Neural cell (in vitro differentiated cells): ENCODE measurements at regions not wholly inside any gene's neighbourhood (a gene's known extent, or its start where the extent isn't known, plus 50 kb on each side); places are given as distances from the start of the nearest gene placed in this dataset.

Experiments used
- EP300 ChIP-seq: fragments of 450-650 bp; conservative IDR thresholded peaks from 2 replicates; pipeline ENCODE4 v1.6.1; 2014; ENCODE audit warnings: antibody characterized with exemption, mild to moderate bottlenecking, moderate library complexity; ENCODE audit not compliant: poor library complexity, severe bottlenecking
- SMC3 ChIP-seq: fragments of 450-650 bp; conservative IDR thresholded peaks from 2 replicates; pipeline ENCODE4 v1.6.1; 2014; ENCODE audit warnings: antibody characterized with exemption, mild to moderate bottlenecking, moderate library complexity; ENCODE audit not compliant: poor library complexity
- TAF1 ChIP-seq: IDR thresholded peaks from 2 replicates; pipeline ENCODE4 v1.6.1; 2012; ENCODE audit warnings: low read depth
- TF ChIP-seq, protein P1 (sequence below): fragments of 450-650 bp; IDR thresholded peaks from 2 replicates; pipeline ENCODE4 v1.5.1; 2014; ENCODE audit warnings: antibody characterized with exemption, mild to moderate bottlenecking, moderate library complexity; ENCODE audit not compliant: poor library complexity, severe bottlenecking
- TF ChIP-seq, protein P2 (sequence below): IDR thresholded peaks from 2 replicates; pipeline ENCODE4 v1.6.1; 2012; ENCODE audit warnings: borderline replicate concordance

DNA sequence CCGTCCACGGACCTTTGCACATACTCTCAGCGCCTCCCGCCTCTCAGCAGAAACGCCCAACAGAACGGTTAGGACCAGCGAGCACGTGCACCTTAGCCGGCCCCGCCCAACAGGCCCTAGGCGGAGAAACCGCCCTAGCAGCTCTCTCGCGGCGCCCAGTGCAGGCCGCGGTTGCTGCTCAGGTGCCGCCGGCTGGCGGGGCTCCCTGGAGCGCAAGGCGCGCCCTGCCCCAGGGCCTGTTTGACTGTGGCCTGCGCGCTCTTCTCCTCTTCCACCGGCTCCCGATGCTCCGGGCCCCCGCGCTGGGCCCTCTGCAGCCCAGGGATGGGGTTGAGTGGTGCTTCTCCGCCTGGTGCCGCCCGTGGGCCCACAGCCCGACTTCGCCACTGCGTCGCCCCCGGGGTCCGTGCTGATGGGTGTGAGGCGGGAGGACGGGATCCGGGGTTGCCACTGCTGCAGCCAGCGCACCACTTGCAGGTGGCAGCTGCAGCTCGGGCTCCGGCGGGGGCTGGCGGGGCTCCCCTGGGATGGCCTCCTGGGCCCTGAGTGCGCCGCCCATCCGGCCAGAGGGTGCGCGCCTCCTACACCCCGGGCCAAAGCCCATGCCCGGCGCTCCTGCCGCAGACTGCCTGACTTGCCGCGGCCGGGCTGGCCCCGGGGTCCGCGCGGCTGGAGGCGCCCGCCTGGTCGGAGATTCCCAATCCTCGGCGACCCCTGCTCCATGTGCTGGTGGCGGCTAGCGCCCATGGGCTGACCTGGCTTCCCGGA, 1889.4 kb upstream of the CDH9 start:
- TF ChIP-seq, protein P1, sequence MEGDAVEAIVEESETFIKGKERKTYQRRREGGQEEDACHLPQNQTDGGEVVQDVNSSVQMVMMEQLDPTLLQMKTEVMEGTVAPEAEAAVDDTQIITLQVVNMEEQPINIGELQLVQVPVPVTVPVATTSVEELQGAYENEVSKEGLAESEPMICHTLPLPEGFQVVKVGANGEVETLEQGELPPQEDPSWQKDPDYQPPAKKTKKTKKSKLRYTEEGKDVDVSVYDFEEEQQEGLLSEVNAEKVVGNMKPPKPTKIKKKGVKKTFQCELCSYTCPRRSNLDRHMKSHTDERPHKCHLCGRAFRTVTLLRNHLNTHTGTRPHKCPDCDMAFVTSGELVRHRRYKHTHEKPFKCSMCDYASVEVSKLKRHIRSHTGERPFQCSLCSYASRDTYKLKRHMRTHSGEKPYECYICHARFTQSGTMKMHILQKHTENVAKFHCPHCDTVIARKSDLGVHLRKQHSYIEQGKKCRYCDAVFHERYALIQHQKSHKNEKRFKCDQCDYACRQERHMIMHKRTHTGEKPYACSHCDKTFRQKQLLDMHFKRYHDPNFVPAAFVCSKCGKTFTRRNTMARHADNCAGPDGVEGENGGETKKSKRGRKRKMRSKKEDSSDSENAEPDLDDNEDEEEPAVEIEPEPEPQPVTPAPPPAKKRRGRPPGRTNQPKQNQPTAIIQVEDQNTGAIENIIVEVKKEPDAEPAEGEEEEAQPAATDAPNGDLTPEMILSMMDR, result no peak
- TF ChIP-seq, protein P2, sequence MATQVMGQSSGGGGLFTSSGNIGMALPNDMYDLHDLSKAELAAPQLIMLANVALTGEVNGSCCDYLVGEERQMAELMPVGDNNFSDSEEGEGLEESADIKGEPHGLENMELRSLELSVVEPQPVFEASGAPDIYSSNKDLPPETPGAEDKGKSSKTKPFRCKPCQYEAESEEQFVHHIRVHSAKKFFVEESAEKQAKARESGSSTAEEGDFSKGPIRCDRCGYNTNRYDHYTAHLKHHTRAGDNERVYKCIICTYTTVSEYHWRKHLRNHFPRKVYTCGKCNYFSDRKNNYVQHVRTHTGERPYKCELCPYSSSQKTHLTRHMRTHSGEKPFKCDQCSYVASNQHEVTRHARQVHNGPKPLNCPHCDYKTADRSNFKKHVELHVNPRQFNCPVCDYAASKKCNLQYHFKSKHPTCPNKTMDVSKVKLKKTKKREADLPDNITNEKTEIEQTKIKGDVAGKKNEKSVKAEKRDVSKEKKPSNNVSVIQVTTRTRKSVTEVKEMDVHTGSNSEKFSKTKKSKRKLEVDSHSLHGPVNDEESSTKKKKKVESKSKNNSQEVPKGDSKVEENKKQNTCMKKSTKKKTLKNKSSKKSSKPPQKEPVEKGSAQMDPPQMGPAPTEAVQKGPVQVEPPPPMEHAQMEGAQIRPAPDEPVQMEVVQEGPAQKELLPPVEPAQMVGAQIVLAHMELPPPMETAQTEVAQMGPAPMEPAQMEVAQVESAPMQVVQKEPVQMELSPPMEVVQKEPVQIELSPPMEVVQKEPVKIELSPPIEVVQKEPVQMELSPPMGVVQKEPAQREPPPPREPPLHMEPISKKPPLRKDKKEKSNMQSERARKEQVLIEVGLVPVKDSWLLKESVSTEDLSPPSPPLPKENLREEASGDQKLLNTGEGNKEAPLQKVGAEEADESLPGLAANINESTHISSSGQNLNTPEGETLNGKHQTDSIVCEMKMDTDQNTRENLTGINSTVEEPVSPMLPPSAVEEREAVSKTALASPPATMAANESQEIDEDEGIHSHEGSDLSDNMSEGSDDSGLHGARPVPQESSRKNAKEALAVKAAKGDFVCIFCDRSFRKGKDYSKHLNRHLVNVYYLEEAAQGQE, result no peak
- TF ChIP-seq TAF1 (no peak), EP300 (no peak), SMC3 (no peak)
